ENCODE measurements at regions not wholly inside any gene's neighbourhood (a gene's known extent, or its start where the extent isn't known, plus 50 kb on each side); places are given as distances from the start of the nearest gene placed in this dataset.

GRCh38 chr11:116177521-116178210 lies 595.1 kb downstream of the BUD13 start:
- TF ChIP-seq CTCF (conservative IDR thresholded peaks at IDR 0.05 in 1 of 2, IDR thresholded peaks at IDR 0.05 in 1 of 2; ENCODE audit: extremely low read depth in 1 of 2, insufficient read depth in 1 of 2, low read depth in 1 of 2, low read length in 2 of 2) (no peak), EZH2 (IDR thresholded peaks at IDR 0.05; ENCODE audit: borderline replicate concordance, low read length) (no peak)

Measured in mammary epithelial cell (primary cell).